ENCODE measurements at regions not wholly inside any gene's neighbourhood (a gene's known extent, or its start where the extent isn't known, plus 50 kb on each side); places are given as distances from the start of the nearest gene placed in this dataset.

DNA sequence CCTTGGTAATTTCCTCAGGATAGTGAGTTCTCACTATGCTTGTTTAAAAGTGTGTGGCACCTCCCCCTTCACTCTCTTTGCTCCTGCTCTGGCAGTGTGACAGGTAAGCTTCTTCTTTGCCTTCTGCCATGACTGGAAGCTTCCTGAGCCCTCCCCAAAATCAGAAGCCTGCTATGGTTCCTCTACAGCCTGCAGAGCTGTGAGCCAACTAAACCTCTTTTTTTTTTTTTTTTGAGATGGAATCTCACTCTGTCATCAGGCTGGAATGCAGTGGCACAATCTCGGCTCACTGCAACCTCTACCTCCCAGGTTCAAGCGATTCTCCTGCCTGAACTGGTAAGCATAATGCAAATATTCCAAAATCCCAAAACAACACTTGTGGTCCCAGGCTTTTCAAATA lies 80.0 kb downstream of the SOWAHC start:
- no peaks in the 10 kb centered on the region for H3K27me3 ChIP-seq
- DNase-seq, result no peak
- no peaks in the 10 kb centered on the region for H3K9me3 ChIP-seq
- H3K4me1 ChIP-seq, result peaks cover 7 to 63% (median 46%) of the 10 kb centered on the region in 4 donors
- TF ChIP-seq, protein P1, sequence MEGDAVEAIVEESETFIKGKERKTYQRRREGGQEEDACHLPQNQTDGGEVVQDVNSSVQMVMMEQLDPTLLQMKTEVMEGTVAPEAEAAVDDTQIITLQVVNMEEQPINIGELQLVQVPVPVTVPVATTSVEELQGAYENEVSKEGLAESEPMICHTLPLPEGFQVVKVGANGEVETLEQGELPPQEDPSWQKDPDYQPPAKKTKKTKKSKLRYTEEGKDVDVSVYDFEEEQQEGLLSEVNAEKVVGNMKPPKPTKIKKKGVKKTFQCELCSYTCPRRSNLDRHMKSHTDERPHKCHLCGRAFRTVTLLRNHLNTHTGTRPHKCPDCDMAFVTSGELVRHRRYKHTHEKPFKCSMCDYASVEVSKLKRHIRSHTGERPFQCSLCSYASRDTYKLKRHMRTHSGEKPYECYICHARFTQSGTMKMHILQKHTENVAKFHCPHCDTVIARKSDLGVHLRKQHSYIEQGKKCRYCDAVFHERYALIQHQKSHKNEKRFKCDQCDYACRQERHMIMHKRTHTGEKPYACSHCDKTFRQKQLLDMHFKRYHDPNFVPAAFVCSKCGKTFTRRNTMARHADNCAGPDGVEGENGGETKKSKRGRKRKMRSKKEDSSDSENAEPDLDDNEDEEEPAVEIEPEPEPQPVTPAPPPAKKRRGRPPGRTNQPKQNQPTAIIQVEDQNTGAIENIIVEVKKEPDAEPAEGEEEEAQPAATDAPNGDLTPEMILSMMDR (IDR thresholded peaks at IDR 0.05), result no peak
- H3K27ac ChIP-seq, result peak overlapping the region; percentile 79 to 88
- H3K36me3 ChIP-seq, result no peaks in the 10 kb centered on the region
- intact Hi-C loops (cut with DNase I; ENCODE audit: low total_unique reads), result loop anchor here (10.0 kb wide), 2 partner anchors 49 to 79 kb away; partner anchors contain the start of genes SEPTIN10 and SOWAHC
- no peak overlapping the region for H3K4me3 ChIP-seq

DNA sequence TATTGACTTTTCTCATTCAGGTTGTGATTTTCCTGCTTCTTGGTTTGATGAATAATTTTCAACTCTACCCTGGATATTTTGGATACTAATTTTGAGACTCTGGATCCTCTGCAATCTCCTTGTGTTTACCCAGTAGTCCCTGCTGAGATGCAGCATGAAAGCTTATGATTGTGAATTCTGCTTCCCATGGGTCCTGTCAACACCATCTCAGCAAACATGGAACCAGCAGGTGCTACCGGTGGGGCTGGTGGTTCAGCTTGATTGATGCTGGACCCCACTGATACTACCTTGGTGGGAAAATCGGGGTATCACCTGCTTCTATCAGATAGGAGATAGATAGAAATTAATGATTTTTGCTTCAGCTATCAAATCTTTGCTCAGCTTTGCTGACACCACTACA lies 81.1 kb downstream of the SOWAHC start:
- no peak for DNase-seq
- TF ChIP-seq, protein P1 (IDR thresholded peaks at IDR 0.05), result no peak
- intact Hi-C loops (cut with DNase I; ENCODE audit: low total_unique reads), result loop anchor here (10.0 kb wide), 2 partner anchors 50 to 80 kb away; partner anchors contain the start of genes SEPTIN10 and SOWAHC
- Histone ChIP-seq H3K27ac (peak overlapping the region in 1 of 2 donors; percentile 88), H3K4me3 (no peak overlapping the region), H3K27me3 (no peaks in the 10 kb centered on the region), H3K9me3 (no peaks in the 10 kb centered on the region), H3K4me1 (peaks cover 7 to 63% (median 48%) of the 10 kb centered on the region in 4 donors), H3K36me3 (no peaks in the 10 kb centered on the region)

DNA sequence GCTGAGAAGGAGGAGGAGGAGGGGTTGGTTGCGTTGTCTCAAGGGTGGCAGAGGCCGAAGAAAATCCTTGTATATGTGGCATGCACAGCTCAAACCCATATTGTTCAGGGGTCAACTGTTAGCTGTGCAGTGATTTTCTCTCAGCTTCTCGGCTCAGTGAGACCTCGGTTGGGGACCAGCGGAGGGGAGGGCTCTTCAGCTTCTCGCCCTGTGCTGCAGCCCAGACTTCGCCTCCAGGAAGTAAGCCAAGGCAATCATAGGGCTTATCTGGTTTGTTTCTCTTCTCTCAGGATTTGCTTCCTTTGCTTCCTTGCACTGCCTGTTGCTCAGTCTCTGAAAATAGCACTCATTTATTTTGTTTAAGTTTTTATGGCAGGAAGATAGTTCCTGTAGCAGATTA lies 85.5 kb downstream of the SOWAHC start:
- TF ChIP-seq, protein P1 (IDR thresholded peaks at IDR 0.05), result no peak
- Histone ChIP-seq H3K4me1 (peaks cover 0 to 28% (median 22%) of the 10 kb centered on the region in 4 donors), H3K9me3 (no peaks in the 10 kb centered on the region), H3K36me3 (no peaks in the 10 kb centered on the region), H3K4me3 (peak overlapping the region; percentile 10 to 28), H3K27ac (peak overlapping the region; percentile 58 to 69), H3K27me3 (no peaks in the 10 kb centered on the region)
- no peak for DNase-seq
- intact Hi-C loops (cut with DNase I; ENCODE audit: low total_unique reads), result loop anchor here (10.0 kb wide), 2 partner anchors 55 to 85 kb away; partner anchors contain the start of genes SEPTIN10 and SOWAHC

DNA sequence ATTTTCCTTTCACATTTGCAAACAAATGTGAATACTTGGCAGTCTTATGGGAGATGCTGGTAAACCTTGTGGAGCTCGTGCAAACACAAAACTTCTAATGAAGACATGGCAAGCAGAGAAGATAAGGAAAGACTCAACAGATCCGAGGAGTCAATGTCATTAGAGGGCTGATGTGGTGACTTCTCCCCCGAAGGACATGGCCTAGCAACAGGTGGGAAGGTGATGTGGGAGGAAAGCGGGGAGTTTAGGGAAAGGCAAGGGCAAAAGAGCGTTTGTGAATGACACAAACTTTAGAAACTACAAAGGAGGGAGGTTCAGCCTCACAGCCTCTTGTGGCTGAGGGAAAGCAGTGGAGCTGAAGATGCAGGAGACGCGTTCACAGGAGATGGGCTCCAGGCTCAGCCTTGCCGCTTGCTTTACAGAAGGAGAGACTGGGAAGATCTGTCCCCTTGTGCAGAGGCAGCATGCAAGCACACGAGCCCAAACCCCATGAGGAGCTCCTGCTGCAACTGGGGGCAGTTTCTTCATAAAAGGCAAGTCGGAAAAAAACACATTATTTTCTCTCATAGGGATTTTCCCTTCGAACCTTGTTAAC lies 86.6 kb downstream of the SOWAHC start:
- Histone ChIP-seq H3K9me3 (no peaks in the 10 kb centered on the region), H3K27ac (peak overlapping the region; percentile 58 to 69), H3K4me3 (no peak overlapping the region), H3K4me1 (peaks cover 0 to 28% (median 21%) of the 10 kb centered on the region in 4 donors), H3K36me3 (no peaks in the 10 kb centered on the region), H3K27me3 (no peaks in the 10 kb centered on the region)
- TF ChIP-seq, protein P1 (IDR thresholded peaks at IDR 0.05), result no peak
- DNase-seq, result no peak
- intact Hi-C loops (cut with DNase I; ENCODE audit: low total_unique reads), result no loop called here

DNA sequence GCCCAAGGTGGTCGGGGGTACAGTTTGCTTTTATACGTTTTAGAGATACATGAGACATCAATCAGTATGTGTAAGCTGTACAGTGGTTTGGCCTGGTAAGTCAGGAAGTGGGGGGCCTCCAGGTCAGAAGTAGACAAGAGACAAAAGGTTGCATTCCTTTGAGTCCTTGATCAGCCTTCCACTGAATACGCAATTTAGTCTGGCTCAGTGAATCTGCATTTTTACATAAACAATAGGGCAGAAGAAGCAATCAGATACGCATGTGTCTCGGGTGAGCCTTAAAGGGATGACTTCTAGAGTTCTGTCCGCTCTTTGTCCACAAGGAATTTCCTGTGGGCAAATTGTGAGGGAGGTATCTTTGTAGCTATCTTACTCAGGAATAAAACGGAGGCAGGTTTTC lies 87.2 kb downstream of the SOWAHC start:
- Histone ChIP-seq H3K9me3 (no peaks in the 10 kb centered on the region), H3K27me3 (no peaks in the 10 kb centered on the region), H3K4me1 (peaks cover 0 to 28% (median 21%) of the 10 kb centered on the region in 4 donors), H3K27ac (no peak overlapping the region), H3K36me3 (no peaks in the 10 kb centered on the region), H3K4me3 (no peak overlapping the region)
- TF ChIP-seq, protein P1 (IDR thresholded peaks at IDR 0.05), result no peak
- DNase-seq, result no peak
- intact Hi-C loops (cut with DNase I; ENCODE audit: low total_unique reads), result no loop called here

Measured in tibial artery (tissue), 4 donors.